ENCODE measurements at regions not wholly inside any gene's neighbourhood (a gene's known extent, or its start where the extent isn't known, plus 50 kb on each side); places are given as distances from the start of the nearest gene placed in this dataset.
"Not testable (repeated sequence)": the region's sequence is repeated elsewhere in the genome, so short reads cannot be mapped to it uniquely, and the experiment has no call there.

- no peak for DNase-seq
Measured at GRCh38 chr3:191148131-191148530, 50.9 kb upstream of the OSTN start.

GRCh38 chr3:191143224-191143623 lies 55.8 kb upstream of the OSTN start:
- DNase-seq = no peak

DNA sequence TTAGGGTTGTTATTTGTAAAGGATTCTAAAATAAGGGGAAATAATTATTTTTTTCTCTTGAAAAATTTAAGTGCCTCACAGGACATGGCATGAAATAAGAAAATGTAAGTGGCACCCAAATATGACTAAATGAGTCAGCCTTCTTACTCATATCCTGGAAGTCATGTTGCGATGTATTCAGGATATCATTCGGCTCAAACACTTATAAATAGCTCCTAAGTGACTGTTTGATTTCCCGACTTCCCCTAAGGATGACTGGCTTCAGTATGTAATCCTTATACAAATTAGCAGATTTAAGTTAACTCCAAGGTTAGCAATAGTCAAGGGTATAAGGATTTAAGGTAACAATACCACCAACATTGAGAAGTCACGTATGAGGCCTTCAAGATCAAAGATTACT lies 57.3 kb upstream of the OSTN start:
- DNase-seq = peak; percentile 33

DNA sequence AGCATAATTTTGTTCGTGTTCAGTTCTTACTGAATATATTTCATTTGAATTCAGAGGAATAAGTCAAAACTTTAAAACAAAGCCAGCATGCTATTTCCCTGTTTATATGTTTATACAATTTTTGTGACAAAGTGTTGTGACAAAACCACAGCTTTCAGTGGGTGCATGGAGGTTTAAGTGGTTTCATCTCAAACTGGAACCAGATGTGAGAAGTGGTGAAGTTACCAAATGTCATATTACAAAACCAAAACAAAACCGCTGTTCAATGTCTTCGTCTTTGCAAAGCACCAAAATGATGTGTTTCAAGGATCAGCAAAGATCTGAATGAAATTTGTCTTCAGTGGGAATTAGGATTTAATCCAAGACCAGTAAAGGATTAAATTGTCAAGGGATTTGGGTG lies 59.3 kb upstream of the OSTN start:
- DNase-seq = no peak

DNA sequence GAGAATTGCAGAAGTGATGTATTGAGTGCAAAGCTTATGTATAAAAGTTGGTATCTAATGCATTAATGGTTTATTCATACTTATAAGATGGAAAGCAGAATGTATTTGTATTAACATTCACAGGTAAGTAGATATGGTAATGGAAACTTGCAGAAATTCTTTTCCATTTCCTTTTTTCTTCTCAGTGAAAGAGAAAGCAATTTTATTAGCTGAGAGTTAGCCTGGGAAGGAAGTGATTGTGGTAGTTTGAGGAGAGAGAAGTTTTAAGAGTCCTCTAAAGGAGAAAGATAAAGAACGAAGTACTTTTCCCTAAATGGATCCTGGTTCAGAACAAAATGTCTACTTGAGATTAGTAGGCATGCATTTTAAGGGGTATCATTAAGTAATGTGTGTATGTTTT lies 60.1 kb upstream of the OSTN start:
- DNase-seq = no peak

GRCh38 chr3:191137708-191138107 lies 61.3 kb upstream of the OSTN start:
- DNase-seq = no peak

DNA sequence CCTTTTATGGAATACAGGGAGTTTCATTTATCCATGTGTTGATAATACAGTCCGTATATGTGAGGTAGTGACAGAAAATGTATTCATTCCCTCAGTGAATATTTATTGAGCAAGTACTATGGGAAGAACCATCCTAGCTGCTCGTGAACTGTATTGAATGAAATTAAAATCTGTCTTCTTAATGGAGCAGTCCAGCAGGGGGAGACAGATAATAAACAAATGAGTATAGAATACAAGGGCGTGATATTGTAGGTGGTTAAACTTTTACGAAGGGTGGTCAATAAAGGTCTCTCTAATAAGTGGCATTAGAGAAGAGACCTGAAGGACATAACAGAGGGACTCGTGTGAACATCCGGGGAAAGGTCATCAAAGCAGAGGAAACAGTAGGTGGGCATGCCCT lies 62.7 kb upstream of the OSTN start:
- DNase-seq = peak; percentile 5

DNA sequence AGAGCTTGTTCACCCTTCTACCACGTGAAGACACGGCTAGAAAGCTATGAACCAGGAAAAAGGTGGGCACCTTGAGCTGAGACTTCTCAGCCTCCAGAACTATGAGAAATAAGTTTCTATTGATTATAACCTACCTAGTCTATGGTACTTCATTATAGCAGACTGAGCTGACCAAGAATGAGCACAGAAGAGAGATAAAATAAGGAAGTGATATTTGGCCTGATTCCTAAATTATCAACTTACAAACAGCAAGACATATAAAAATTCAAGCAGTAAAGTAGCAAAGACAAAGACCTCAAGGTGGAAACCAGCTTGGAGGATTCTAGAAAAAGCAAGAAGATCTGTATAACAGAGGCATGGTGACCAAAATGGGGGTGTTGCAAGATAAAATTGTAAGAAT lies 63.9 kb upstream of the OSTN start:
- DNase-seq = no peak

DNA sequence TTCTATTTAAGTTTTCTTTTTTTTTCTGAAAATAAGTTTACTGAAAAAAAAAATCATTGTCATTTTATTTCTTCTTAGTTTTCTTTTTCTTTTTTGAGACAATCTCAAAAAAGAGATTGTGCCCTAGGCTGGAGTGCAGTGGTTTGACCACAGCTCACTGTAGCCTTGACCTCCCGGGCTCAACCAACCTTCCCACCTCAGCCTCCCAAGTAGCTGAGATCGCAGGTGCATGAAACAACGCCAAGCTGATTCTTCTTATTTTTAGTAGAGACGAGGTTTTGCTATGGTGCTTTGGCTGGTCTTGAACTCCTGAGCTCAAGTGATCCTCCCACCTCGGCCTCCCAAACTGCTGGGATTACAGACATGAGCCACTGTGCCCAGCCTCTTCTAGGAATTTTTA lies 65.7 kb upstream of the OSTN start:
- DNase-seq = no peak

DNA sequence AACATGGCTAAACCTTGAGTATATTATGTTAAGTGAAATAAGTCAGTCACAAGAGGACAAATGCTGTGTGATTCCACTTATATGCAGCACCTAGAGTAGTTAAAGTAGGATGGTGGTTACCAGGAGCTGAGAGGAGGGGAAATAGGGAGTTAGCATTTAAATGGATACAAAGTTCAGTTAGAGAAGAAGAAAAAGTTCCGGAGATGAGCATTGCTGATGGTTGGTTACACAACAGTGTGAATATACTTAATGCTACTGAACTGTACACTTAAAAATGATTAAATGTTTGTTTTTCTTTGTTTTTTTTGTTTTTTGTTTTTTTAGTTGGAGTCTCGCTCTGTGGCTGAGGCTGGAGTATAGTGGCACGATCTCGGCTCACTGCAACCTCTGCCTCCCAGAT lies 67.7 kb upstream of the OSTN start:
- DNase-seq = no peak

- not testable (repeated sequence) for DNase-seq
Measured at GRCh38 chr3:191124891-191125290, 74.2 kb upstream of the OSTN start.

- DNase-seq = no peak
Measured at GRCh38 chr3:191123946-191124345, 75.1 kb upstream of the OSTN start.

GRCh38 chr3:191123231-191123630 lies 75.8 kb upstream of the OSTN start:
- no peak for DNase-seq

- DNase-seq = no peak
Measured at GRCh38 chr3:191120447-191121298, 78.4 kb upstream of the OSTN start.

DNA sequence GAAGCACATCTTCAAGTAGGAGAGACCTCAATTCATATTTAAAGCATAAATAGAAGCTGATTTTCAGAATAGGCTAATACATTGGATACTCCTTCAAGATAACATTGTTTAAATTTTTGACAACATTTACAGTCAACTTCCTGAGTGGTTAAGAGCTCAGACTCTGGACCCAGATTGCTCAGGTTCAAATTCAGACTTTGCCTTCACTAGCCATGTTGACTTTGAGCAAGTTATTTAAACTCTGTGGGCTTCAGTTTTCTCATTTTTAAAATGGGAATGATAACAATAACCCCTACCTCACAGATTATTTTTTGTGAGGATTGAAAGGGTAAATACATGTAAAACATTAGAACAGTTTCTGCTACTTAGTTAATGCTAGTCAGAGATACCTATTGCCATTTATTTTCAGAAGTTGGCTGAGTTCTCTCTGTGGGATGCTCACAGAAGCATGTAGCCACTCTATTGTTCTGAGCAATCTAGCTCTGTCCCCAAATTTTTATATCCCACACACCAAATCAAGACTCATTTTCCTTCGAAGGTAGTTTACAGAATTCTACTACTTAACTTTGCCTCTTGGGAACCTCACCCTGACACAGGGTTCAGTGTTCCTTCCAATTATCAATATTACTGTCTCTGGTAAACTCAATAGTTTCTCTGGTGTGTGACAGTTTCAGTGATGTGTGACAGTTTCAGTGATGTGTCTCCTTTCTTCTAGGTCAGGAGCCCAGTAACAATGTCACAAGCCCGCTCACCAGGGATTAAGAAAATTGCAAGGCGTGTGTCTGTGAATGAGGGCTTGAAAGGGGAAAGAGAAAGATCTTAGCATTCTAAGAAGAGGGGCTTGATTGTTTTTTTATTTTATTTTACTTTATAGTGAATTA lies 79.4 kb upstream of the OSTN start:
- DNase-seq = no peak

GRCh38 chr3:191111722-191112121 lies 87.3 kb upstream of the OSTN start:
- DNase-seq = no peak

GRCh38 chr3:191105418-191105817 lies 93.6 kb upstream of the OSTN start:
- DNase-seq = no peak

DNA sequence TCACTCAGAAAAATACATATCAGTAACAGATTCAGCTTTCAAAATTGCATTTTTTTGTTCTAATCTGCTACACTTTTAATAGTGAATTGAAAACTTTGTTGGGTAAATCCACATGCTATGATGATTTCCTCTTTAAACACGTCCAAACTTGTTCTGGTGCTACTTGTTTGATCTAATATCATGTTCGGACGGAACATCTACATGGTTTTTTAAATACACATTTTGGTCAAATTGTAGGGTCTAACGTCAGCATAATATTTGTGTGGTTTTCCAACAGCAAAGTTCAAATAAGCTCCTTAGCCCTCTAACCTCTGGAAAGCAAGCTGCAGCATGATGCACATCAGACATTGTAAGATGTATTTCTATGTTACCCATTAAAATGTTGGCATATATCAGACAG lies 98.5 kb upstream of the OSTN start:
- no peak for DNase-seq

- DNase-seq = peak; percentile 5
Measured at GRCh38 chr3:191094057-191094845, 104.8 kb upstream of the OSTN start.

DNA sequence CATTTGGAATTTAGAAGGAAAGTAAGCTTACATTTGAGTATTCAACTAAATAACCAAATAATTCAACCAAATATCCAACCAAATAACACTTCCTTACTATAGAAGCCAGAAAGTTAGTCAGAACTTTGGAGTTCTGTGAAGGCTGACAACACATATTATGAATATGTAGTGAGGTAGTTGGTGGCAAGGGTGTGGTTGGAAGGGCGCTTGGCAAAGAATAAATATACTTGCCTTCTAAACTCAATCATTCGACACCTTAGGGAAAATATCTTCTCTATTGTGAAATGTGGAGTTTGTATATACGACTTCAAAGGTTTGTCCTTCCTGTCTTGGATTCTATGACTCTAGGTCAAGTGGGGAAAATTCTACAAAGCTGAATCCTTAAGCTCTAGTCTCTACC lies 111.7 kb upstream of the OSTN start:
- DNase-seq = no peak

- DNase-seq = no peak
Measured at GRCh38 chr3:191085091-191085490, 114.0 kb upstream of the OSTN start.

GRCh38 chr3:191078913-191079312 lies 120.1 kb upstream of the OSTN start:
- DNase-seq = not testable (repeated sequence)

DNA sequence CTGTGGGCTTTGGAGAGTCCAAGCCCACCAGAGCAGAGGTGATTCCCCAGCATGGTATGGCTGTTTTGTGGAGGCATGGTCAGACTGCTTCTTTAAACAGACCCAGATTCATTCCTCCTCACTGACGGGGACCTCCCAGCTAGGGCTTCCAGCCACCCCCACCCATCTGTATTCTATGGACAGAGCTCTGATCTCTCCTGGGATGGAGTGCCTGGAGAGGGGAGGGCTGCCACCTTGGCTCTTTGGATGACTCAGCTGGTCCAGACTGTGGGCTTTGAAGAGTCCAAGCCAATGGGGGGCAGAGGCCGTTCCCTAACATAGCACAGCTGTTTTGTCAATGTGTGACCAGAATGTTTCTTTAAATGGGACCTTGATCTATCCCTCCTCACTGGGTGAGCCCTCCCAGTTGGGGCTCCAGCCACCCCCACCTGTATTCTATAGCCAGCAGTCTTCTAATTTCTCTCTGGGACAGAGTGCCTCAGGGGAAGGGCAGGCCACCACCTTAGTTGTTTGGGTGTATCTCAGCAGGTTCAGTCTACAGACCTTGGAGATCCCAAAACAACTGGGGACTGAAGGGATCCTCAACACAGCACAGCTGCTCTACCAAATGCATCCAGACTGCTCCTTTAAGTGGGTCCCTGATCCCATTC lies 122.0 kb upstream of the OSTN start:
- no peak for DNase-seq
